ENCODE measurements at regions not wholly inside any gene's neighbourhood (a gene's known extent, or its start where the extent isn't known, plus 50 kb on each side); places are given as distances from the start of the nearest gene placed in this dataset.

DNA sequence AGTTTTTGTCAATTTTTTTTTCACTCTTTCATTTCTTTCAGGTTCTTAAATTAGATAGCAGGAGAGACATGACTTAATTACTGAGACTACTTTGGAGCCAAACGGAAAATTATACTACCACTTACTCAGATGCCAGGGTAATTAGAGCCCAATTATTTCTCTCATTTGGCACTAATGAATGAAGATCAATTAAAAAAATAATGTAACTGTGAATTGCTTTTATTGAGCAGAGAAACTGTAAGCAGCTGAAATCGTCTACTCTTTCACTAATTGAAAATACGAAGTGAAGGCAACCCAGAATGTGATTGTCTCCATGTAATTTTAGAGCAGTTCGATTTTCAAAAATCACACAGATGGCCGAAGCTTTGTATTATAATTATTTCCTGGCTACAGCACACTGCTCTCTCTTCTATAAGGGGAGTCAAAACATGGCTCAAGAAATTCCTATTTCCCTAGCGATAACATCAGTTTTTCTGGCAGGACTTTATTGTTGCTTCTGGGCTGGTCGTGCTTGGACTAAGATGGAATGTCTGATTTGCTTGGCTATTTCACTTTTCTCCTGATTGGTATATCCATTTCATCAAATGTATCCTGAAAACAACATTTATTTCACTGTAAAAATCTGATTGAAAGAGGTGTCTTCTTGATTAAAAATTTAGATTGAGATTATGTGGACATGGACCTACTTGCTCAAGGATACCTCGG is 55.8 kb upstream of the PDZRN3 start:
- Histone ChIP-seq H3K4me3 (ENCODE audit: low read length) (no peak overlapping the region), H3K36me3 (ENCODE audit: insufficient read depth, low read length) (no peaks in the 10 kb centered on the region)

GRCh38 chr3:73677336-73678024 is 52.7 kb upstream of the PDZRN3 start:
- H3K9ac ChIP-seq (ENCODE audit: low read length) = no peak overlapping the region
- H3K4me2 ChIP-seq (ENCODE audit: low read length) = no peak overlapping the region
- no peaks in the 10 kb centered on the region for H4K20me1 ChIP-seq (ENCODE audit: insufficient read depth)
- H3K9me3 ChIP-seq (ENCODE audit: low read length) = no peaks in the 10 kb centered on the region
- H2AFZ ChIP-seq (ENCODE audit: low read depth, low read length) = no peak overlapping the region
- H3K27ac ChIP-seq (ENCODE audit: low read length) = no peak overlapping the region
- H3K4me3 ChIP-seq (ENCODE audit: low read length) = no peak overlapping the region
- no peaks in the 10 kb centered on the region for H3K79me2 ChIP-seq (replicated peaks; ENCODE audit: insufficient read depth, low read length)
- no peaks in the 10 kb centered on the region for H3K9me2 ChIP-seq (ENCODE audit: insufficient read depth, low read length)
- no peaks in the 10 kb centered on the region for H3K36me3 ChIP-seq (ENCODE audit: insufficient read depth, low read length)
- H3K27me3 ChIP-seq (ENCODE audit: insufficient read depth, low read depth, low read length) = no peaks in the 10 kb centered on the region
- H3F3A ChIP-seq (ENCODE audit: insufficient read depth, low read length, poor library complexity, severe bottlenecking) = no peaks in the 10 kb centered on the region
- no peak for TF ChIP-seq RAD21 (conservative IDR thresholded peaks at IDR 0.05)
- no peak for TF ChIP-seq EP300 (conservative IDR thresholded peaks at IDR 0.05; ENCODE audit: poor library complexity, severe bottlenecking)
- no peak for TF ChIP-seq MXI1 (conservative IDR thresholded peaks at IDR 0.05; ENCODE audit: poor library complexity, severe bottlenecking)
- TF ChIP-seq TAF1 (IDR thresholded peaks at IDR 0.05; ENCODE audit: low read depth) = no peak
- no peak for TF ChIP-seq SMC3 (conservative IDR thresholded peaks at IDR 0.05; ENCODE audit: poor library complexity)
- TF ChIP-seq, protein P1, sequence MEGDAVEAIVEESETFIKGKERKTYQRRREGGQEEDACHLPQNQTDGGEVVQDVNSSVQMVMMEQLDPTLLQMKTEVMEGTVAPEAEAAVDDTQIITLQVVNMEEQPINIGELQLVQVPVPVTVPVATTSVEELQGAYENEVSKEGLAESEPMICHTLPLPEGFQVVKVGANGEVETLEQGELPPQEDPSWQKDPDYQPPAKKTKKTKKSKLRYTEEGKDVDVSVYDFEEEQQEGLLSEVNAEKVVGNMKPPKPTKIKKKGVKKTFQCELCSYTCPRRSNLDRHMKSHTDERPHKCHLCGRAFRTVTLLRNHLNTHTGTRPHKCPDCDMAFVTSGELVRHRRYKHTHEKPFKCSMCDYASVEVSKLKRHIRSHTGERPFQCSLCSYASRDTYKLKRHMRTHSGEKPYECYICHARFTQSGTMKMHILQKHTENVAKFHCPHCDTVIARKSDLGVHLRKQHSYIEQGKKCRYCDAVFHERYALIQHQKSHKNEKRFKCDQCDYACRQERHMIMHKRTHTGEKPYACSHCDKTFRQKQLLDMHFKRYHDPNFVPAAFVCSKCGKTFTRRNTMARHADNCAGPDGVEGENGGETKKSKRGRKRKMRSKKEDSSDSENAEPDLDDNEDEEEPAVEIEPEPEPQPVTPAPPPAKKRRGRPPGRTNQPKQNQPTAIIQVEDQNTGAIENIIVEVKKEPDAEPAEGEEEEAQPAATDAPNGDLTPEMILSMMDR (IDR thresholded peaks at IDR 0.05; ENCODE audit: poor library complexity, severe bottlenecking) = no peak
- no peak for TF ChIP-seq EZH2 (IDR thresholded peaks at IDR 0.05; ENCODE audit: borderline replicate concordance, insufficient read depth, low read length, poor library complexity, severe bottlenecking)
- TF ChIP-seq POLR2AphosphoS5 (IDR thresholded peaks at IDR 0.05) = no peak

More for the DNA sequence above, 55.8 kb upstream of the PDZRN3 start:
- no peaks in the 10 kb centered on the region for H3K27me3 ChIP-seq (ENCODE audit: insufficient read depth, low read depth, low read length)
- no peaks in the 10 kb centered on the region for H4K20me1 ChIP-seq (ENCODE audit: insufficient read depth)
- H3K27ac ChIP-seq (ENCODE audit: low read length) = no peak overlapping the region
- no peaks in the 10 kb centered on the region for H3K79me2 ChIP-seq (replicated peaks; ENCODE audit: insufficient read depth, low read length)
- H3K9ac ChIP-seq (ENCODE audit: low read length) = no peak overlapping the region
- H2AFZ ChIP-seq (ENCODE audit: low read depth, low read length) = no peak overlapping the region
- no peaks in the 10 kb centered on the region for H3F3A ChIP-seq (ENCODE audit: insufficient read depth, low read length, poor library complexity, severe bottlenecking)
- H3K9me2 ChIP-seq (ENCODE audit: insufficient read depth, low read length) = no peaks in the 10 kb centered on the region
- no peak overlapping the region for H3K4me2 ChIP-seq (ENCODE audit: low read length)
- no peaks in the 10 kb centered on the region for H3K9me3 ChIP-seq (ENCODE audit: low read length)
- TF ChIP-seq, protein P1 (IDR thresholded peaks at IDR 0.05; ENCODE audit: poor library complexity, severe bottlenecking) = no peak
- TF ChIP-seq REST (IDR thresholded peaks at IDR 0.05; ENCODE audit: borderline replicate concordance) (no peak), TAF1 (IDR thresholded peaks at IDR 0.05; ENCODE audit: low read depth) (no peak), EP300 (conservative IDR thresholded peaks at IDR 0.05; ENCODE audit: poor library complexity, severe bottlenecking) (no peak), EZH2 (IDR thresholded peaks at IDR 0.05; ENCODE audit: borderline replicate concordance, insufficient read depth, low read length, poor library complexity, severe bottlenecking) (no peak), SMC3 (conservative IDR thresholded peaks at IDR 0.05; ENCODE audit: poor library complexity) (no peak), POLR2AphosphoS5 (IDR thresholded peaks at IDR 0.05) (no peak), RAD21 (conservative IDR thresholded peaks at IDR 0.05) (no peak), MXI1 (conservative IDR thresholded peaks at IDR 0.05; ENCODE audit: poor library complexity, severe bottlenecking) (no peak)
